CD4-positive, CD25-positive, alpha-beta regulatory T cell (primary cell): ENCODE measurements at regions not wholly inside any gene's neighbourhood (a gene's known extent, or its start where the extent isn't known, plus 50 kb on each side); places are given as distances from the start of the nearest gene placed in this dataset.
A peak's percentile ranks its signal among the peaks of the same experiment; 100 is the strongest.
"Not testable (repeated sequence)": the region's sequence is repeated elsewhere in the genome, so short reads cannot be mapped to it uniquely, and the experiment has no call there.

Experiments used
- ATAC-seq, 2 donors: fragments of 150-1000 bp; cut with Tn5 transposase; one replicate each; pipeline ENCODE4 v1.10.0; 2021; ENCODE audit warnings: low read depth in 2 of 2, moderate number of reproducible peaks in 2 of 2, moderate library complexity in 1 of 2
- DNase-seq, 3 donors: peaks; one replicate each; pipeline versions ENCODE4 v3.0.0 to v3.0.0-alpha.2; 2012 to 2022; ENCODE audit warnings: mixed read lengths in 1 of 3
- H3K27ac ChIP-seq: one replicate; pipeline ENCODE4 v1.7.0; 2013; ENCODE audit warnings: mild to moderate bottlenecking, low read length; ENCODE audit not compliant: insufficient read depth, poor library complexity, severe bottlenecking
- H3K27me3 ChIP-seq: one replicate; pipeline ENCODE4 v1.7.0; 2013; ENCODE audit warnings: low read length; ENCODE audit not compliant: control insufficient read depth, insufficient read depth
- H3K36me3 ChIP-seq: one replicate; pipeline ENCODE4 v1.7.0; 2013; ENCODE audit warnings: mild to moderate bottlenecking, low read length, moderate library complexity; ENCODE audit not compliant: control insufficient read depth, insufficient read depth
- H3K4me1 ChIP-seq: 2 replicates; pipeline ENCODE4 v1.7.0; 2013; ENCODE audit warnings: mild to moderate bottlenecking, low read length; ENCODE audit not compliant: insufficient read depth, control insufficient read depth, poor library complexity, severe bottlenecking
- H3K4me3 ChIP-seq: one replicate; pipeline ENCODE4 v1.7.0; 2013; ENCODE audit warnings: low read depth, mild to moderate bottlenecking, low read length, moderate library complexity
- H3K9me3 ChIP-seq, 2 experiments: 1 replicate in 1 of 2; 2 replicates in 1 of 2; pipeline ENCODE4 v1.7.0; 2013; ENCODE audit warnings: low read length in 2 of 2, mild to moderate bottlenecking in 1 of 2, moderate library complexity in 1 of 2; ENCODE audit not compliant: control insufficient read depth in 2 of 2
- H3K27ac Mint-ChIP-seq, 3 donors: one replicate each; pipeline ENCODE4 v1.8.0; 2020 to 2022; ENCODE audit warnings: mild to moderate bottlenecking in 3 of 3, mixed read lengths in 3 of 3, moderate library complexity in 2 of 3
- H3K27me3 Mint-ChIP-seq: one replicate; pipeline ENCODE4 v1.8.0; 2022; ENCODE audit warnings: mild to moderate bottlenecking, mixed read lengths
- H3K36me3 Mint-ChIP-seq: one replicate; pipeline ENCODE4 v1.8.0; 2020; ENCODE audit warnings: mixed read lengths
- H3K4me1 Mint-ChIP-seq, 4 donors: one replicate each; pipeline ENCODE4 v1.8.0; 2020 to 2022; ENCODE audit warnings: mixed read lengths in 4 of 4, mild to moderate bottlenecking in 1 of 4
- H3K4me3 Mint-ChIP-seq, 4 donors: one replicate each; pipeline ENCODE4 v1.8.0; 2020 to 2022; ENCODE audit warnings: mild to moderate bottlenecking in 4 of 4, mixed read lengths in 4 of 4, moderate library complexity in 3 of 4
- H3K9me3 Mint-ChIP-seq, 7 donors: one replicate each; pipeline ENCODE4 v1.8.0; 2020 to 2022; ENCODE audit warnings: mixed read lengths in 7 of 7, mild to moderate bottlenecking in 3 of 7, moderate library complexity in 2 of 7

- no peaks in the 10 kb centered on the region for H3K9me3 ChIP-seq
- no peaks in the 10 kb centered on the region for H3K36me3 ChIP-seq
- H3K4me3 ChIP-seq, result no peak overlapping the region
- H3K36me3 Mint-ChIP-seq, result no peaks in the 10 kb centered on the region
- no peak overlapping the region for H3K27ac Mint-ChIP-seq
- peaks cover 5% of the 10 kb centered on the region for H3K27me3 ChIP-seq
- H3K4me3 Mint-ChIP-seq, result no peak overlapping the region
- ATAC-seq (no peak), DNase-seq (no peak)
- H3K27me3 Mint-ChIP-seq, result peaks cover 9% of the 10 kb centered on the region
- no peak overlapping the region for H3K27ac ChIP-seq
- peaks cover 0 to 2% (median 0%) of the 10 kb centered on the region in 7 donors for H3K9me3 Mint-ChIP-seq
- H3K4me1 ChIP-seq, result no peaks in the 10 kb centered on the region
- no peaks in the 10 kb centered on the region for H3K4me1 Mint-ChIP-seq
Observed at GRCh38 chr18:2240311-2240705, 331.0 kb downstream of the METTL4 start.

DNA sequence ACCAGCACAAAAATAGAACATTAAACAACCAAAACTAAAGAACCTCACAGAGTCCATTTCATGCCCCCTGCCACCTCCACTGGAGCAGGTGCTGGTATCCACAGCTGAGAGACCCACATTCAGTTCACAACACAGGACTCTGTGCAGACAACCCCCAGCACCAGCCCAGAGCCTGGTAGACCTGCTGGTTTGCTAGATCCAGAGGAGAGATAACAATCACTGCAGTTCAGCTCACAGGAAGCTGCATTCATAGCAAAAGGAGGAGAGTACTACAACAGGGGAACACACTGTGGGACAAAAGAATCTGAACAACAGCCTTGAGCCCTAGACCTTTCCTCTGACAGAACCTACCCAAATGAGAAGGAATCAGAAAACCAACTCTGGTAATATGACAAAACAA, 326.7 kb downstream of the METTL4 start:
- no peak overlapping the region for H3K27ac ChIP-seq
- no peak for DNase-seq
- Mint-ChIP-seq H3K27me3 (no peaks in the 10 kb centered on the region), H3K4me1 (no peaks in the 10 kb centered on the region), H3K27ac (no peak overlapping the region), H3K4me3 (no peak overlapping the region), H3K9me3 (peaks cover 0 to 3% (median 0%) of the 10 kb centered on the region in 7 donors), H3K36me3 (no peaks in the 10 kb centered on the region)
- no peak for ATAC-seq
- H3K27me3 ChIP-seq, result peaks cover 1% of the 10 kb centered on the region
- H3K4me1 ChIP-seq, result no peaks in the 10 kb centered on the region
- no peaks in the 10 kb centered on the region for H3K36me3 ChIP-seq
- H3K9me3 ChIP-seq, result no peaks in the 10 kb centered on the region
- H3K4me3 ChIP-seq, result no peak overlapping the region

- DNase-seq, H3K27me3 ChIP-seq, ATAC-seq, H3K4me3 ChIP-seq, H3K27me3 Mint-ChIP-seq, H3K36me3 Mint-ChIP-seq, H3K4me1 ChIP-seq, H3K9me3 ChIP-seq, H3K9me3 Mint-ChIP-seq, H3K27ac Mint-ChIP-seq, H3K36me3 ChIP-seq, H3K4me1 Mint-ChIP-seq, H3K4me3 Mint-ChIP-seq, H3K27ac ChIP-seq: not testable (repeated sequence)
Observed at GRCh38 chr18:2247101-2247500, 324.2 kb downstream of the METTL4 start.

DNA sequence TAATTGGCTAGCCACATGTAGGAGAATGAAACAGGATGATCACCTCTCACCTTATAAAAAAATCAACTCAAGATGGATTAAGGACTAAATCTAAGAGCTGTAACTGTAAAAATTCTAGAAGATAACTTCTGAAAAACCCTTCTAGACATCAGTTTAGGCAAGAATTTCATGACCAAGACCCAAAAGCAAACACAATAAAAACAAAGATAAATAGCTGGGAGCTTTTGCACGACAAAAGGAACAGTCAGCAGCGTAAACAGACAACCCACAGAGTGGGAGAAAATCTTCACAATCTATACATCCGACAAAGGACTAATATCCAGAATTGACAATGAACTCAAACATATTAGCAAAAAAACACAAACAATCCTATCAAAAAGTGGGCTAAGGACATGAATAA, 316.3 kb downstream of the METTL4 start:
- Histone ChIP-seq H3K36me3 (no peaks in the 10 kb centered on the region), H3K9me3 (no peaks in the 10 kb centered on the region), H3K4me3 (no peak overlapping the region), H3K4me1 (no peaks in the 10 kb centered on the region), H3K27ac (no peak overlapping the region), H3K27me3 (no peaks in the 10 kb centered on the region)
- Mint-ChIP-seq H3K27me3 (no peaks in the 10 kb centered on the region), H3K9me3 (peaks cover 0 to 6% (median 2%) of the 10 kb centered on the region in 7 donors), H3K36me3 (no peaks in the 10 kb centered on the region), H3K4me1 (no peaks in the 10 kb centered on the region), H3K27ac (no peak overlapping the region), H3K4me3 (no peak overlapping the region)
- DNase-seq, result no peak
- no peak for ATAC-seq

DNA sequence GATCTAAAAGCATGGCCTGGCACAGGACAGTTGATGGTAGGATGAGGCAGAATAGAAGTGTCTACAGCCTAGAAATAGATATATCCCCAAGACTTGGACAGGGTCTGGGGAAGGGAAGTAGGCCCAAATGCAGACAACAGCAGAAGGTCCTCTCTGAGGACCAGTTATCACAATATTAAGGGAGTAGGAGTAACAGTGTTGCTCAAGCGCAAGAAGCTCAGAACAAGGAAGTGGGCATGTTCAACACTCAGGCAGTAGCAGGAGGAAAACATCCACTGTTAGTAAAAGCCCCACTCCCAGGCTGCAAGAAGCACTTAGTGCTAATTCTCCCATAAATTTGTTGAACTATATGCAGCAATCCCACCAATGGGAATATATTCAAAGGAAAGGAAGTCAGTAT, 314.7 kb downstream of the METTL4 start:
- Histone ChIP-seq H3K27me3 (no peaks in the 10 kb centered on the region), H3K4me1 (no peaks in the 10 kb centered on the region), H3K4me3 (no peak overlapping the region), H3K9me3 (no peaks in the 10 kb centered on the region), H3K27ac (no peak overlapping the region), H3K36me3 (no peaks in the 10 kb centered on the region)
- Mint-ChIP-seq H3K4me1 (no peaks in the 10 kb centered on the region), H3K4me3 (no peak overlapping the region), H3K27ac (peak overlapping the region in 1 of 3 donors; percentile 22), H3K27me3 (no peaks in the 10 kb centered on the region), H3K36me3 (no peaks in the 10 kb centered on the region), H3K9me3 (peaks cover 0 to 6% (median 2%) of the 10 kb centered on the region in 7 donors)
- DNase-seq (no peak), ATAC-seq (no peak)

DNA sequence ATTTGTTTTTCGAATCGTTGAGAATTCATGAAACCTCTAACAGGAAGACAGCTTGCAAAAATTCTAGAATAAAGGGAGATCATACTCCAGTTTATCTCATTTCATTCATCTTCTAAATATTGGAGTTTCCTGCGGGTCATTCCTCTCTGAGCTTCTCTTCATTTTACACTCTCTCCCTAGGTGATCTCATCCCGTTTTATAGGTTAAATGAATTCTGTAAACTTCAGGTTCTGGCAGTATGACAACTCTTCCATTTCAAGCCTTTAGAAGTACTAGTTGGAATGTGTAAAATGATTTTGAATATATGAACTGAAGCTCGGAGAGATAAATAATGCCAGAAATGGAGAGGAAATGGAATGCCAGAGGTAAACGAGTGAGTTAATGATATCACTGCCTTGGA, 312.4 kb downstream of the METTL4 start:
- H3K4me1 Mint-ChIP-seq, result no peaks in the 10 kb centered on the region
- H3K27me3 Mint-ChIP-seq, result no peaks in the 10 kb centered on the region
- peaks cover 0 to 6% (median 2%) of the 10 kb centered on the region in 7 donors for H3K9me3 Mint-ChIP-seq
- Histone ChIP-seq H3K9me3 (no peaks in the 10 kb centered on the region), H3K27ac (no peak overlapping the region), H3K27me3 (no peaks in the 10 kb centered on the region), H3K4me1 (no peaks in the 10 kb centered on the region), H3K36me3 (no peaks in the 10 kb centered on the region), H3K4me3 (no peak overlapping the region)
- H3K36me3 Mint-ChIP-seq, result no peaks in the 10 kb centered on the region
- DNase-seq (no peak), ATAC-seq (no peak)
- no peak overlapping the region for H3K27ac Mint-ChIP-seq
- no peak overlapping the region for H3K4me3 Mint-ChIP-seq

GRCh38 chr18:2263303-2263890, 307.9 kb downstream of the METTL4 start:
- H3K9me3 ChIP-seq, result no peaks in the 10 kb centered on the region
- H3K27me3 Mint-ChIP-seq, result no peaks in the 10 kb centered on the region
- H3K27ac Mint-ChIP-seq, result no peak overlapping the region
- H3K9me3 Mint-ChIP-seq, result peaks cover 0 to 1% (median 0%) of the 10 kb centered on the region in 7 donors
- H3K4me3 ChIP-seq, result no peak overlapping the region
- H3K36me3 ChIP-seq, result no peaks in the 10 kb centered on the region
- H3K4me1 Mint-ChIP-seq, result no peaks in the 10 kb centered on the region
- no peaks in the 10 kb centered on the region for H3K27me3 ChIP-seq
- no peaks in the 10 kb centered on the region for H3K4me1 ChIP-seq
- H3K36me3 Mint-ChIP-seq, result no peaks in the 10 kb centered on the region
- no peak overlapping the region for H3K27ac ChIP-seq
- ATAC-seq (no peak), DNase-seq (no peak)
- H3K4me3 Mint-ChIP-seq, result no peak overlapping the region

DNA sequence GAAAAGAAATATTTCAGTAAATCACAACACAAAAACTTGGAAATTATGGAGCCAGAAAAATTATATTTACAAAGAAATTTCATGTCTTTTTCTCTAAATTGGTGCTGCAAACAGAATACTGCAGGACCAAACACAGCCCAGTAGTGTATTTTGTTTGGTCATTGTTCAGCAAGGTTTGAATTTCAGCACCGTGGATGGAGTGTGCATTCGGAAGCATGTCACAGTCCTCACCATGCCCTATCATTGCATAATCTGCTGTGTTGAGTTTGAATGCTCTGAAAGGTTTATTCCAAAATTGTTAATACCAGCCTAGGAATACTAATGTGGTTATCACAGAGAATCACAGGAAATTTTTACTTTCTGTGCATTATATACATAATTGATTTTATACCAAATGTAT, 296.7 kb downstream of the METTL4 start:
- Histone ChIP-seq H3K27me3 (peaks cover 5% of the 10 kb centered on the region), H3K27ac (no peak overlapping the region), H3K36me3 (no peaks in the 10 kb centered on the region), H3K4me1 (no peaks in the 10 kb centered on the region), H3K9me3 (no peaks in the 10 kb centered on the region), H3K4me3 (no peak overlapping the region)
- DNase-seq (no peak), ATAC-seq (no peak)
- Mint-ChIP-seq H3K36me3 (no peaks in the 10 kb centered on the region), H3K4me1 (no peaks in the 10 kb centered on the region), H3K4me3 (no peak overlapping the region), H3K9me3 (peaks cover 0 to 3% (median 0%) of the 10 kb centered on the region in 7 donors), H3K27me3 (no peaks in the 10 kb centered on the region), H3K27ac (no peak overlapping the region)
